GM18519 (cell line): ENCODE measurements at regions not wholly inside any gene's neighbourhood (a gene's known extent, or its start where the extent isn't known, plus 50 kb on each side); places are given as distances from the start of the nearest gene placed in this dataset.

Source experiments
- ATAC-seq: cut with Tn5 transposase; IDR thresholded peaks from one replicate; pipeline ENCODE4 v1.9.1; 2021; ENCODE audit warnings: mild to moderate bottlenecking, moderate library complexity; ENCODE audit not compliant: unreplicated experiment, low FRiP score

- no peak for ATAC-seq
These were observed 680.1 kb downstream of the DIAPH3 start for GRCh38 chr13:59483501-59484145.

GRCh38 chr13:59487883-59488282 lies 675.8 kb downstream of the DIAPH3 start:
- no peak for ATAC-seq

- ATAC-seq: no peak
These were observed 675.3 kb downstream of the DIAPH3 start for GRCh38 chr13:59488436-59488835.

- ATAC-seq: no peak
These were observed 673.1 kb downstream of the DIAPH3 start for GRCh38 chr13:59490651-59491050.

- ATAC-seq: no peak
These were observed 671.6 kb downstream of the DIAPH3 start for GRCh38 chr13:59492030-59492636.

- no peak for ATAC-seq
These were observed 670.2 kb downstream of the DIAPH3 start for GRCh38 chr13:59493436-59493965.

- no peak for ATAC-seq
These were observed 669.6 kb downstream of the DIAPH3 start for GRCh38 chr13:59494151-59494550.

GRCh38 chr13:59494560-59494970 lies 669.2 kb downstream of the DIAPH3 start:
- ATAC-seq: no peak

- no peak for ATAC-seq
These were observed 668.4 kb downstream of the DIAPH3 start for GRCh38 chr13:59495299-59495698.

GRCh38 chr13:59495936-59496512 lies 667.7 kb downstream of the DIAPH3 start:
- ATAC-seq: no peak

- ATAC-seq: no peak
These were observed 666.0 kb downstream of the DIAPH3 start for GRCh38 chr13:59497621-59498247.

- ATAC-seq: no peak
These were observed 662.7 kb downstream of the DIAPH3 start for GRCh38 chr13:59501004-59501403.

- ATAC-seq: no peak
These were observed 659.3 kb downstream of the DIAPH3 start for GRCh38 chr13:59504407-59504806.

- ATAC-seq: no peak
These were observed 653.3 kb downstream of the DIAPH3 start for GRCh38 chr13:59510386-59510785.

- no peak for ATAC-seq
These were observed 650.0 kb downstream of the DIAPH3 start for GRCh38 chr13:59513686-59514085.

- no peak for ATAC-seq
These were observed 649.4 kb downstream of the DIAPH3 start for GRCh38 chr13:59514316-59514715.

GRCh38 chr13:59519819-59520218 lies 643.9 kb downstream of the DIAPH3 start:
- no peak for ATAC-seq

GRCh38 chr13:59521549-59521948 lies 642.2 kb downstream of the DIAPH3 start:
- no peak for ATAC-seq

- no peak for ATAC-seq
These were observed 641.1 kb downstream of the DIAPH3 start for GRCh38 chr13:59522652-59523051.

- no peak for ATAC-seq
These were observed 636.2 kb downstream of the DIAPH3 start for GRCh38 chr13:59527500-59527899.

GRCh38 chr13:59531571-59532091 lies 632.1 kb downstream of the DIAPH3 start:
- peak; percentile 80 for ATAC-seq
